ENCODE measurements at regions not wholly inside any gene's neighbourhood (a gene's known extent, or its start where the extent isn't known, plus 50 kb on each side); places are given as distances from the start of the nearest gene placed in this dataset.

DNA sequence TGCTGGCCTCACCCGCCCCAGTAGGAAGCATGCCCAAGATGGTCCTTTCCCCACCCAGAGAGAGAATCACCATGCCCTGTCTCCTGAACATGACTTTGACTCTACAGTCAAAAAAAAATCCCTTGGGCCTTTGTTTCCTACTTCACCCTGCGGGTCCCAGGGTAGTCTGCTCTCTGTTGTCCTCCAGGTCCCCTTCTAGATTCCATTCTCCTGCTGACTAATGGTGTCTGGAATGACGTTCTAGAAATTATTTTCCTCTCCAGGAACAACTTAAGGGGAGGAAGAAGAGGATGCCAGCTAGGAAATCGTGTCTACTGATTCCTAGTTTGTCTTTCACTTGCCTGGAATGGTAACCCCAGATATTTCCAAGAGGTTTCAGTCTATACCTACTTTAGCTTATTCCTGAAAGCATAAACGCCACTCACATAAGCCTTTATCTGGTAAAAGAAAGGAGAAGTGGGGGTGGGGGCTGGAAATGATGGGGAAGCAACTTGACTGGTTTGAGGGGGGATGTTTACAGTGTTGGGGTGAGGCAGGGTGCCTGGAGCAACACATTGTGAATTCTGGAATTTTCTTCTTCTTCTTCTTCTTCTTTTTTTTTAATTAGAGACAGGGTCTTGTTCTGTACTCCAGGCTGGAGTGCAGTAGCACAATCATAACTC, 93.9 kb downstream of the SNX18 start:
- Histone ChIP-seq H3K4me3 (replicated peaks in 1 of 2; ENCODE audit: low read depth in 1 of 2, low read length in 2 of 2) (no peak overlapping the region), H3K9ac (ENCODE audit: low read length) (no peak overlapping the region), H3K9me3 (ENCODE audit: control insufficient read depth in 1 of 2, insufficient read depth in 1 of 2, low read depth in 1 of 2, low read length in 2 of 2) (no peaks in the 10 kb centered on the region), H2AFZ (ENCODE audit: low read depth, low read length, poor library complexity, severe bottlenecking) (no peak overlapping the region), H3K79me2 (ENCODE audit: insufficient read depth, low read length) (no peaks in the 10 kb centered on the region), H3K4me2 (ENCODE audit: low read length) (no peak overlapping the region), H3K27ac (ENCODE audit: low read depth, low read length) (no peak overlapping the region), H3K36me3 (ENCODE audit: control insufficient read depth in 1 of 2, insufficient read depth in 2 of 2, low read length in 2 of 2) (no peaks in the 10 kb centered on the region), H3K27me3 (ENCODE audit: insufficient read depth, low read length) (no peaks in the 10 kb centered on the region), H4K20me1 (ENCODE audit: insufficient read depth) (no peaks in the 10 kb centered on the region), H3K9me2 (ENCODE audit: insufficient read depth) (no peaks in the 10 kb centered on the region), H3K4me1 (ENCODE audit: control insufficient read depth in 1 of 2, insufficient read depth in 2 of 2, low read length in 2 of 2) (no peaks in the 10 kb centered on the region; a peak in 1 of 4 replicates)
- RAD21 ChIA-PET (ENCODE audit: low non-redundant PET in 1 of 2, low total read pairs in 2 of 2, uncharacterized antibody in 2 of 2, unreplicated experiment in 2 of 2) = no interaction called here
- ATAC-seq = no peak
- no TSS peak for BruUV-seq (replicated peaks)
- no peak for DNase-seq (ENCODE audit: low read depth, low spot score)
- CTCF ChIA-PET = no interaction called here
- intact Hi-C loops (cut with micrococcal nuclease) = no loop called here
- TF ChIP-seq ZFX (IDR thresholded peaks at IDR 0.05) = no peak
- TF ChIP-seq CEBPB (IDR thresholded peaks at IDR 0.05; ENCODE audit: low read depth) = no peak
- TF ChIP-seq EZH2 (IDR thresholded peaks at IDR 0.05) = no peak
- no peak for TF ChIP-seq JUND (IDR thresholded peaks at IDR 0.05)
- POLR2A ChIA-PET = no interaction called here

DNA sequence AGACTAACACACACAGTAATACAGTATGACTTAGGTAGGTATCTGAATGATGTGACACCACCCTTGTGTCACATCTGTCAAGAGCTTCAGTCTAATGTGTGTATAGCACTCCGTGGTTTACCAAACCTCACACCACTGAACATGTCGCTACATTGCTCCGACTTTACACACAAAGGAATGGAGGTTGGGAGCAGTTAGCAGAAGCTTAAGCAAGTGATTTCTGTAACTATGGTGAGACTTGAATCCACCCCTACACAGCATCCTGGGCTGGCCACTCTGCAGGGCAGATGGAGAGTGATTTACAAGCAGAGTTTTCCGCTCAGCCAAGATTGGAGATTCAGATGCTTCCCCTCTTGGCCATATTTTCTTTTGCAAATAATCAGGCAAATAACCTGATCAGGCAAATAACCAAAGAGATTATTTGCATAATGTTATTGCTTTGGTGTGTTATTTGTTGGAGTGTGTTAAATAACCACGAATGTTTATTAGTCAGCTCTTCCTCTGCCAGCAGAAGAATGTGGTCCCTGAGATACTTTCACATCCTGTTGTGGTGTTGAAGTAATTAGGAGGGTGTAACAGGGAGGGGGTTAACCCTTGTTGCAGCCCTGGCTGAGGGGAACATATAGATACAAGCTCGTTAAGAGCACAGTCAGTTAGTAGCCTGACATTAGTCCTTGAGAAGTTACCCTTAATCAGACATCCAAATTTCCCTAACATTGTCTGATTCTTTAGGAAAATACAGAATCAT, 92.8 kb downstream of the SNX18 start:
- no peaks in the 10 kb centered on the region for H3K36me3 ChIP-seq (ENCODE audit: control insufficient read depth in 1 of 2, insufficient read depth in 2 of 2, low read length in 2 of 2)

More for the DNA sequence above, 92.8 kb downstream of the SNX18 start:
- Histone ChIP-seq H3K4me3 (replicated peaks in 1 of 2; ENCODE audit: low read depth in 1 of 2, low read length in 2 of 2) (no peak overlapping the region), H3K4me1 (ENCODE audit: control insufficient read depth in 1 of 2, insufficient read depth in 2 of 2, low read length in 2 of 2) (no peaks in the 10 kb centered on the region; a peak in 1 of 4 replicates), H3K4me2 (ENCODE audit: low read length) (no peak overlapping the region), H3K79me2 (ENCODE audit: insufficient read depth, low read length) (no peaks in the 10 kb centered on the region), H3K9me2 (ENCODE audit: insufficient read depth) (no peaks in the 10 kb centered on the region), H3K27me3 (ENCODE audit: insufficient read depth, low read length) (no peaks in the 10 kb centered on the region), H3K9me3 (ENCODE audit: control insufficient read depth in 1 of 2, insufficient read depth in 1 of 2, low read depth in 1 of 2, low read length in 2 of 2) (no peaks in the 10 kb centered on the region), H3K9ac (ENCODE audit: low read length) (no peak overlapping the region), H4K20me1 (ENCODE audit: insufficient read depth) (no peaks in the 10 kb centered on the region), H2AFZ (ENCODE audit: low read depth, low read length, poor library complexity, severe bottlenecking) (no peak overlapping the region), H3K27ac (ENCODE audit: low read depth, low read length) (no peak overlapping the region)
- DNase-seq (ENCODE audit: low read depth, low spot score) = no peak
- BruUV-seq (replicated peaks) = no TSS peak
- intact Hi-C loops (cut with micrococcal nuclease) = no loop called here
- ChIA-PET CTCF (no interaction called here), POLR2A (no interaction called here), RAD21 (ENCODE audit: low non-redundant PET in 1 of 2, low total read pairs in 2 of 2, uncharacterized antibody in 2 of 2, unreplicated experiment in 2 of 2) (no interaction called here)
- TF ChIP-seq, protein P1, sequence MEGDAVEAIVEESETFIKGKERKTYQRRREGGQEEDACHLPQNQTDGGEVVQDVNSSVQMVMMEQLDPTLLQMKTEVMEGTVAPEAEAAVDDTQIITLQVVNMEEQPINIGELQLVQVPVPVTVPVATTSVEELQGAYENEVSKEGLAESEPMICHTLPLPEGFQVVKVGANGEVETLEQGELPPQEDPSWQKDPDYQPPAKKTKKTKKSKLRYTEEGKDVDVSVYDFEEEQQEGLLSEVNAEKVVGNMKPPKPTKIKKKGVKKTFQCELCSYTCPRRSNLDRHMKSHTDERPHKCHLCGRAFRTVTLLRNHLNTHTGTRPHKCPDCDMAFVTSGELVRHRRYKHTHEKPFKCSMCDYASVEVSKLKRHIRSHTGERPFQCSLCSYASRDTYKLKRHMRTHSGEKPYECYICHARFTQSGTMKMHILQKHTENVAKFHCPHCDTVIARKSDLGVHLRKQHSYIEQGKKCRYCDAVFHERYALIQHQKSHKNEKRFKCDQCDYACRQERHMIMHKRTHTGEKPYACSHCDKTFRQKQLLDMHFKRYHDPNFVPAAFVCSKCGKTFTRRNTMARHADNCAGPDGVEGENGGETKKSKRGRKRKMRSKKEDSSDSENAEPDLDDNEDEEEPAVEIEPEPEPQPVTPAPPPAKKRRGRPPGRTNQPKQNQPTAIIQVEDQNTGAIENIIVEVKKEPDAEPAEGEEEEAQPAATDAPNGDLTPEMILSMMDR (IDR thresholded peaks at IDR 0.05 in 2 of 3, conservative IDR thresholded peaks at IDR 0.05 in 1 of 3; ENCODE audit: borderline replicate concordance in 1 of 3, insufficient read depth in 1 of 3, low read depth in 2 of 3, low read length in 2 of 3) = no peak
- no peak for TF ChIP-seq POLR2AphosphoS5 (IDR thresholded peaks at IDR 0.05; ENCODE audit: low read depth, low read length)
- no peak for TF ChIP-seq SP1 (IDR thresholded peaks at IDR 0.05; ENCODE audit: low read depth)
- TF ChIP-seq RAD21 (IDR thresholded peaks at IDR 0.05; ENCODE audit: low read depth) = no peak
- TF ChIP-seq ZNF274 (IDR thresholded peaks at IDR 0.05; ENCODE audit: low read depth, low read length) = no peak
- no peak for TF ChIP-seq JUND (IDR thresholded peaks at IDR 0.05)
- TF ChIP-seq CBX3 (IDR thresholded peaks at IDR 0.05; ENCODE audit: low read depth) = no peak
- TF ChIP-seq, protein P2, sequence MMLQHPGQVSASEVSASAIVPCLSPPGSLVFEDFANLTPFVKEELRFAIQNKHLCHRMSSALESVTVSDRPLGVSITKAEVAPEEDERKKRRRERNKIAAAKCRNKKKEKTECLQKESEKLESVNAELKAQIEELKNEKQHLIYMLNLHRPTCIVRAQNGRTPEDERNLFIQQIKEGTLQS (IDR thresholded peaks at IDR 0.05) = no peak
- no peak for TF ChIP-seq FOSL1 (IDR thresholded peaks at IDR 0.05; ENCODE audit: low read depth)
- no peak for ATAC-seq

Measured in HCT116 (cell line).